ENCODE measurements at regions not wholly inside any gene's neighbourhood (a gene's known extent, or its start where the extent isn't known, plus 50 kb on each side); places are given as distances from the start of the nearest gene placed in this dataset.

- TF ChIP-seq CTCF (IDR thresholded peaks at IDR 0.05; ENCODE audit: borderline replicate concordance, extremely low read depth, low read length, poor library complexity, severe bottlenecking) (no peak), EZH2 (IDR thresholded peaks at IDR 0.05; ENCODE audit: borderline replicate concordance, low read depth, low read length, severe bottlenecking) (no peak)
Measured at GRCh38 chr11:70865356-70865755, 387.0 kb downstream of the SHANK2 start.
